GM21529 (cell line): ENCODE measurements at regions not wholly inside any gene's neighbourhood (a gene's known extent, or its start where the extent isn't known, plus 50 kb on each side); places are given as distances from the start of the nearest gene placed in this dataset.

Source experiments
- ATAC-seq: cut with Tn5 transposase; IDR thresholded peaks from one replicate; pipeline ENCODE4 v1.9.1; 2021; ENCODE audit not compliant: unreplicated experiment

GRCh38 chr4:56099378-56099786 is 150.6 kb downstream of the CEP135 start:
- ATAC-seq = no peak

DNA sequence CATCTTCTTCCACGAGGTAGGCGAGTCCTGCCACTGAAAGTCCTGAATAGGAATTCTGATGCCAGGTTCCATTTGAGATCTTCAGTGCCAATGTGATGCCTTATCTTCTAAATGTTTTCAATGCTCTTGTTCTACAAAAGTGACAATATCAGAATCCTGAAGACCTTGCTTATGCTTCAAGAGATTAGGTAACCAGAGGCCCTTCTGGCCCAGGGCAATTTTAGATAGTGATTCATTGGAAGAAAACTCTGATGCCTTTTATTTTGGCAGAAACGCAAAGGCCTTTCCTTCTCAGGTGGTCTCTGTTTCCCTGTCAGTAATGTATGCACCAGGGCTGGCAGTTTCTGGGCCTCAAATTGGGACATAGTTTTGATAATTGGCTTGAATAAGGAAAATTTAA is 144.8 kb downstream of the CEP135 start:
- ATAC-seq = no peak

DNA sequence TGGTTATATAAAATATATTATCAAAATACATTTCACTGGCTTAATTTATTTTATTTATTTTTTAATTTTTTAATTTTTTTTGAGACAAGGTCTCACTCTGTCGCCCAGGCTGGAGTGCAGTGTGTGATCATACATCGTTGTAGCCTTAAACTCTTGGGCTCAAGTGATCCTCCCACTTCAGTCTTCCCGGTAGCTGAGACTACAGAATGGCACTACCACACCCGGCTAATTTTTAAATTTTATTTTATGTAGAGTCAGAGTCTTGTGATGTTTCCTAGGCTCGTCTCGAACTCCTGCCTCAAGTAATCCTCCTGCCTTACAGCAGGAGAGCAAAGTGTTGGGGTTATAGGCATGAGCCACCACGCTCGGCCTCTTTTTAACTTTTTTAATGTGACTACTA is 143.8 kb downstream of the CEP135 start:
- ATAC-seq = no peak

- no peak for ATAC-seq
Observed at GRCh38 chr4:56086561-56086960, 137.8 kb downstream of the CEP135 start.

GRCh38 chr4:56086073-56086541 is 137.4 kb downstream of the CEP135 start:
- ATAC-seq = no peak

DNA sequence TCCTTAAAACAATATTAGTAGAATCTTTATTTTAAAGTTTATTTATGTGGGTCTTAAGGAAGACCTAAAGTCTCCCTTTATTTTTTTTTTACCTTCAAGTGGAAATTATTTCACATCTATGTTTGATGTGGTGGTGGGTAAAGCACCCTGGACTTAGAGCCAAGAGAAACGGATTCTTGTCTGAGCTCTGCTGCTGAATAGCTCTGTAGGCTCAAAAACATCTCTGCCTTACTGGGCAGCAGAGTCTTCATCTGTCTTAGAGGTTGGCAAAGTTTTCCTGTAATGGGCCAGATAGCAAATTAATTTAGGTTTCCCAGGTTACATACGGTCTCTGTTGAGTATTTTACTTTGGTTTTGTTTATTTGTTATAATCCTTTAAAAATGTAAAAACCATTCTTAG is 136.5 kb downstream of the CEP135 start:
- no peak for ATAC-seq

- ATAC-seq = no peak
Observed at GRCh38 chr4:56084851-56085250, 136.1 kb downstream of the CEP135 start.
